Peyer's patch (tissue), 4 donors: ENCODE measurements at regions not wholly inside any gene's neighbourhood (a gene's known extent, or its start where the extent isn't known, plus 50 kb on each side); places are given as distances from the start of the nearest gene placed in this dataset.

Source experiments
- DNase-seq, 3 donors: peaks; one replicate each; pipeline ENCODE4 v3.0.0-alpha.2; 2017 to 2019
- H3K27ac ChIP-seq, 4 donors: fragments of 200-600 bp; sonication (generic); one replicate each; pipeline ENCODE4 v1.5.1; 2016 to 2019
- H3K27me3 ChIP-seq, 2 donors: fragments of 200-600 bp; sonication (generic); one replicate each; pipeline ENCODE4 v1.5.1; 2019
- H3K36me3 ChIP-seq, 3 donors: fragments of 200-600 bp; sonication (generic); one replicate each; pipeline ENCODE4 v1.5.1; 2016 to 2019
- H3K4me1 ChIP-seq, 4 donors: fragments of 200-600 bp; sonication (generic); one replicate each; pipeline ENCODE4 v1.5.1; 2016 to 2019
- H3K4me3 ChIP-seq, 4 donors: fragments of 200-600 bp; sonication (generic); 1 replicate in 3 of 4; 2 replicates in 1 of 4; pipeline ENCODE4 v1.5.1; 2016 to 2019; ENCODE audit warnings: mild to moderate bottlenecking in 1 of 4
- H3K9me3 ChIP-seq, 4 donors: fragments of 200-600 bp; sonication (generic); one replicate each; pipeline ENCODE4 v1.5.1; 2016 to 2019; ENCODE audit warnings: mild to moderate bottlenecking in 1 of 4
- CTCF ChIP-seq, 6 experiments: fragments of 450-650 bp in 4 of 6; fragments of 200-600 bp in 2 of 6; sonication (generic) in 1 of 6; IDR thresholded peaks; one replicate each; pipeline ENCODE4 v1.5.1; 2017 to 2019; ENCODE audit warnings: antibody characterized with exemption in 6 of 6, mild to moderate bottlenecking in 3 of 6, moderate library complexity in 1 of 6
- POLR2A ChIP-seq, 2 donors: fragments of 450-650 bp; IDR thresholded peaks; one replicate each; pipeline ENCODE4 v1.5.1; 2017; ENCODE audit warnings: antibody characterized with exemption in 2 of 2, mild to moderate bottlenecking in 2 of 2, moderate library complexity in 2 of 2

- Histone ChIP-seq H3K27me3 (no peaks in the 10 kb centered on the region), H3K27ac (no peak overlapping the region), H3K4me3 (no peak overlapping the region), H3K36me3 (no peaks in the 10 kb centered on the region), H3K9me3 (no peaks in the 10 kb centered on the region), H3K4me1 (peaks cover 0 to 6% (median 0%) of the 10 kb centered on the region in 4 donors)
- DNase-seq = no peak
- TF ChIP-seq CTCF (IDR thresholded peaks at IDR 0.05) = no peak
- no peak for TF ChIP-seq POLR2A (IDR thresholded peaks at IDR 0.05)
Measured at GRCh38 chr21:31395268-31395667, 51.2 kb upstream of the TIAM1 start.

- no peaks in the 10 kb centered on the region for H3K36me3 ChIP-seq
- no peaks in the 10 kb centered on the region for H3K9me3 ChIP-seq
- no peaks in the 10 kb centered on the region for H3K27me3 ChIP-seq
- DNase-seq = no peak
- no peak overlapping the region for H3K4me3 ChIP-seq
- H3K27ac ChIP-seq = no peak overlapping the region
- TF ChIP-seq CTCF (IDR thresholded peaks at IDR 0.05) (no peak), POLR2A (IDR thresholded peaks at IDR 0.05) (no peak)
- H3K4me1 ChIP-seq = peaks cover 0 to 6% (median 0%) of the 10 kb centered on the region in 4 donors
Measured at GRCh38 chr21:31394309-31394708, 50.2 kb upstream of the TIAM1 start.
